BLaER1 (cell line): ENCODE measurements at regions not wholly inside any gene's neighbourhood (a gene's known extent, or its start where the extent isn't known, plus 50 kb on each side); places are given as distances from the start of the nearest gene placed in this dataset.

ENCODE experiments used
- H3K27ac ChIP-seq: shearing (Covaris generic); formaldehyde crosslinking; 2 replicates; pipeline ENCODE4 v1.8.1; 2022
- H3K27me3 ChIP-seq: shearing (Covaris generic); formaldehyde crosslinking; 2 replicates; pipeline ENCODE4 v1.8.1; 2022
- H3K36me3 ChIP-seq: shearing (Covaris generic); formaldehyde crosslinking; 2 replicates; pipeline ENCODE4 v1.8.1; 2022
- H3K4me1 ChIP-seq: shearing (Covaris generic); formaldehyde crosslinking; 2 replicates; pipeline ENCODE4 v1.8.1; 2022
- H3K4me2 ChIP-seq: shearing (Covaris generic); formaldehyde crosslinking; 2 replicates; pipeline ENCODE4 v1.8.1; 2022
- H3K4me3 ChIP-seq: shearing (Covaris generic); formaldehyde crosslinking; 2 replicates; pipeline ENCODE4 v1.8.1; 2022
- H3K9ac ChIP-seq: shearing (Covaris generic); formaldehyde crosslinking; 2 replicates; pipeline ENCODE4 v1.8.1; 2022
- H3K9me3 ChIP-seq: shearing (Covaris generic); formaldehyde crosslinking; 2 replicates; pipeline ENCODE4 v1.8.1; 2022
- H4K20me1 ChIP-seq: shearing (Covaris generic); formaldehyde crosslinking; 2 replicates; pipeline ENCODE4 v1.8.1; 2022
- Cebpa-rat ChIP-seq: shearing (Covaris generic); IDR thresholded peaks from 2 replicates; pipeline ENCODE4 v1.8.1; 2022

DNA sequence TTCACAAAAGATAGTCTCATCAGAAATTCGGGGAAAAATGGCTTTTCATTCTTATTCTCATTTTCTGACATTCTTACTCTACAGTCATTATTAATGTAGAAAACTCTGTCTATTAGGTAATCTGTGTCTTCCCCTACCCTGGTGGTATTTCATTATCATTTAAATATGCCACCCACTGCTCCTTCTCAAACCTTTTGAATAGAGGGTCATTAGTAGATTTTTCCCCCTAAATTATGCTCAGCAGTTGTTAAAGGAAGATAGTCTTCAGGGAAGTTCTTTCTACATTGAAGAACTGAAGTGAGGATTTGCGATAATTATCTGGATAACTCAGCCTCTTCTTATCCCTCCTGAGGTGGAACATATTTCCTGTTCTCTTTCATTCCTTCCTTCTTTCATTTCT lies 989.5 kb upstream of the RBFOX1 start:
- no peaks in the 10 kb centered on the region for H3K36me3 ChIP-seq
- H3K9ac ChIP-seq = no peak overlapping the region
- no peaks in the 10 kb centered on the region for H4K20me1 ChIP-seq
- no peak overlapping the region for H3K27ac ChIP-seq
- H3K4me2 ChIP-seq = no peak overlapping the region
- TF ChIP-seq Cebpa-rat = no peak
- H3K9me3 ChIP-seq = peaks cover 5% of the 10 kb centered on the region
- H3K4me1 ChIP-seq = no peaks in the 10 kb centered on the region
- H3K27me3 ChIP-seq = no peaks in the 10 kb centered on the region
- no peak overlapping the region for H3K4me3 ChIP-seq

DNA sequence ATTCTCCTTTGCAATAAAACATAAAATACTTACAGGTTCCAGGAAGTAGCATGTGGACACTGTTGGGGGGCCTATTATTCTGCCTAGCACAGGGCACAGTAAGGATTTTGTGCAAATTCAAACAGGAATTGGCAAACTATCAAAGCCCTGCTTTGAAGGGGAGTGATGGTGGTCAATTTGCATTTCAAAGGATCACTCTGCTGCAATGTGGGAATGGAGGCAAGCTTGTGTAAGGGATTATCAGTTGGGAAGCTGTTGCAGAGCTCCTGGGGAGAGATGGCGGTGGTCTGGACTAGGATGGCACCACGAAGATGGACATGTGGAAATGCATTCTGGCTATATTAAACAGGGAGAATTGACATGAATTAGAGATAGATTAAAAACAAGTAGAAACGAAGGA lies 990.7 kb upstream of the RBFOX1 start:
- Histone ChIP-seq H3K4me1 (no peaks in the 10 kb centered on the region), H3K36me3 (no peaks in the 10 kb centered on the region), H4K20me1 (no peaks in the 10 kb centered on the region), H3K27me3 (no peaks in the 10 kb centered on the region), H3K4me3 (no peak overlapping the region), H3K4me2 (no peak overlapping the region), H3K9me3 (peaks cover 5% of the 10 kb centered on the region), H3K9ac (no peak overlapping the region), H3K27ac (no peak overlapping the region)
- no peak for TF ChIP-seq Cebpa-rat

DNA sequence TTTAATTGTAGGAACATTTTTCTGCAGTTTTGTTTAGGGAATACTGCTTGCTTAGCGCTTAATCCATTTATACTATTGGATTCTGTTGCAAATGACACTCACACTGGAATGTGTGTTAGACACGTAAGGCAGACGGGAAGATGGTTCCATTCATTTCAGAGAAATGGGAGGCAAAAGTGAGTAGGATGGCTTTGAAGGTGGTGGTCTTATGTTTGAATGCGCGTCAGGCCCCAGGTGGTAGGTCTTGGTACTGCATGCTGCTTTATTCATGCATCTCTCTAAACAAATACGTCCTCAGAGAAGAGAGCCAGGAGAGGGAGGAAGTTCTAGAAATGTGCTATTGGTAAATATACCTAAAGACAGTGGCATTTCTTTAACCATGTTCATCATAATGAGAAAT lies 997.6 kb upstream of the RBFOX1 start:
- no peak overlapping the region for H3K27ac ChIP-seq
- no peak overlapping the region for H3K9ac ChIP-seq
- H3K4me2 ChIP-seq = no peak overlapping the region
- TF ChIP-seq Cebpa-rat = no peak
- no peaks in the 10 kb centered on the region for H3K27me3 ChIP-seq
- H3K4me1 ChIP-seq = no peaks in the 10 kb centered on the region
- no peak overlapping the region for H3K4me3 ChIP-seq
- no peaks in the 10 kb centered on the region for H4K20me1 ChIP-seq
- H3K9me3 ChIP-seq = no peaks in the 10 kb centered on the region
- no peaks in the 10 kb centered on the region for H3K36me3 ChIP-seq

DNA sequence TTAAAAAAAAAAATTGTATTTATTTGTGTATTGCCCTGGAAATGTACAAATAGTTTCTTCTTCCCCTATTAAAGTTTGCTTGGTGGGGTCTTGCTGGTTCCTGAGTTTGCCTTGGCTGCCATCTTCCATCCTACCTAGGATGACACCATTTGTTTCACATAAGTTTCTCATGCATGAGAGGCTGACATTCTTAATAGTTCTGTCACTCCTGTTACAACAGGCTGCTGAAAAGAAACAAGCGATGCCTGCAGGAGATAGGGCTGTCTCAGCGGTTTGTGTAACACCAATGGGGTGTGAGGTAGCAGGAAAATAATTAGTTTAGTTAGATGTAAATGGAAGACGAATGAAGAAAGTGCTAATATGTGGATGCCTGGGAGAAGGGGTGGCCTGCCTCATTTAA lies 1000.9 kb upstream of the RBFOX1 start:
- Histone ChIP-seq H3K27ac (no peak overlapping the region), H3K4me3 (no peak overlapping the region), H3K4me1 (no peaks in the 10 kb centered on the region), H3K36me3 (no peaks in the 10 kb centered on the region), H3K9me3 (no peaks in the 10 kb centered on the region), H3K4me2 (no peak overlapping the region), H3K27me3 (no peaks in the 10 kb centered on the region), H4K20me1 (no peaks in the 10 kb centered on the region), H3K9ac (no peak overlapping the region)
- TF ChIP-seq Cebpa-rat = no peak

DNA sequence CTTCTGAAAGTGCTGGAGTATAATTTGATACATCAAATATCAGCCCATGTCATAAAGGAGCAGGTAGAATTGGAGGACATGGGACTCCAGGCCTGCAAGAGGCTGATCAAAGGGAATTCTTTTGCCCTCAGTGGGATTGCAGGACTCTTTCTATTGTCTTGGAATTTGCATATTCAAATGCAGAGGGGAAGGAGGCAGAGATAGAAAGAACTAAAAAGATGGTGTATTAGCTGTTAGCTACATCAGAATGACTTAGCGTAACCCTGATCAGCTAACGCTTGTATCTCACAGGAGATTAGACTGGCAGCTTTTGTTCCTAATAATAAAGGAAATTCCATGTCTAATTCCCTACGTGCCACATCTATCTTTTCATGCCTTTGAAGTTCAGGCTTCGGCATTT lies 1014.7 kb upstream of the RBFOX1 start:
- H3K4me2 ChIP-seq = no peak overlapping the region
- no peak overlapping the region for H3K4me3 ChIP-seq
- H4K20me1 ChIP-seq = no peaks in the 10 kb centered on the region
- no peaks in the 10 kb centered on the region for H3K9me3 ChIP-seq
- no peaks in the 10 kb centered on the region for H3K27me3 ChIP-seq
- no peak for TF ChIP-seq Cebpa-rat
- no peak overlapping the region for H3K9ac ChIP-seq
- H3K27ac ChIP-seq = no peak overlapping the region
- H3K36me3 ChIP-seq = no peaks in the 10 kb centered on the region
- no peaks in the 10 kb centered on the region for H3K4me1 ChIP-seq

DNA sequence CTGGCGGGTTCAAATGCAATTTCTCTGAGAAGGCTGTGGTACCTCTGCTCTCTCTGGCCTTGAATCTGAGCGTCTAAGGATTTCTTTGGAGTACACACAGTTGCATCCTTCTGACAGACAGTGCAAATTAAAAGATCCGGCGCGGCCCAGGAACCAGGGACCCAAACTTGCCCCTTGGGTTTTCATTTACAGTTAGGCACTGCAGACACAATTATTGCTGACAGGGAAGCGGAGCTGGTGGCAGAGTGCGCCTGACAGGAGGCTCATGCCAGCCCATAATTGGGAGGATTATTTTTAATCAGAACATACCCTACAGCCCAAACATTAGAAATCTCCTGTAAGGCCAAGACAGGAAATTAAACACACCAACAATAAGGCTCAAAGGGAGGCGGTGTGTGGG lies 1023.4 kb upstream of the RBFOX1 start:
- H3K4me1 ChIP-seq = peaks cover 6% of the 10 kb centered on the region; the same call in 1 of the 2 replicates
- no peaks in the 10 kb centered on the region for H4K20me1 ChIP-seq
- no peak overlapping the region for H3K9ac ChIP-seq
- no peak overlapping the region for H3K4me3 ChIP-seq
- no peaks in the 10 kb centered on the region for H3K9me3 ChIP-seq
- H3K4me2 ChIP-seq = no peak overlapping the region
- no peaks in the 10 kb centered on the region for H3K36me3 ChIP-seq
- no peak for TF ChIP-seq Cebpa-rat
- H3K27ac ChIP-seq = no peak overlapping the region
- no peaks in the 10 kb centered on the region for H3K27me3 ChIP-seq

DNA sequence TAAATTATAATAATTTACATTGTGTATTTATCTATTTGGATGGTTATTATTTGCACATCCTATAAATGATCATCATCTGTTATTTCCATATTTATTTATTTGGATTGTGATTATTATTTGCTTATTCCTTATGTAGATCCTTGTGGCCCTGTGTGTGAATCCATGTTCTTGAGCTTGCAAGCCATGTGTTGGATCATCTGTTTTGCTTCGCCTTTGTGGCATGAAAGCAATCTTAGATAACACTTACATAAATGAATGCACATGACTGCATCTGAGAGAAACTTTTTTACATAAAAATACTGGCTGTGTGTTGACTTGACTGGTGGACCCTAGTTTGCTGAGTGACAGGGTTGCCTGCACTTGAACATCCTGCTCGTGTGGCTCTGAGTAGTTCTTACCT lies 1024.5 kb upstream of the RBFOX1 start:
- H3K9ac ChIP-seq = no peak overlapping the region
- no peaks in the 10 kb centered on the region for H3K9me3 ChIP-seq
- no peak overlapping the region for H3K4me3 ChIP-seq
- H3K36me3 ChIP-seq = no peaks in the 10 kb centered on the region
- H3K27me3 ChIP-seq = no peaks in the 10 kb centered on the region
- no peak for TF ChIP-seq Cebpa-rat
- H3K27ac ChIP-seq = no peak overlapping the region
- peaks cover 6% of the 10 kb centered on the region; the same call in 1 of the 2 replicates for H3K4me1 ChIP-seq
- H4K20me1 ChIP-seq = no peaks in the 10 kb centered on the region
- H3K4me2 ChIP-seq = no peak overlapping the region

DNA sequence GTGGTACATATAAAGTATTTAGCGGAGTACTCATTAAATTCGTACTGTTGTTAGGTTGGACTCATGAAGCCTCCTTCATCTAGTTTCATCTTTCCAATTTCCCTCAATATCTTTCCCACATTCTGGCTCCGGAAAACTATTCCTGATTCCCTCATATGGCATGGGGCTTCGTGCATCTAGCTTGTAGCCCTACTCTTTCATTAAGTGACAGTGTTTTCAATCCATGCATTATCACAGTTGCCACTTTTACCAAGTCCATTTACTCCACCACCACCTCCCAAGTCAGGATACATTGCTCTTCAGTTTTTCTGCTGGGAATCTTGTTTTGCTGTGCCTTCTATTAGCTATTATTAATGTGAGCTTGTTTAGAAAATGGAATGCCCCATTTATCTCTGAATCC lies 1032.1 kb upstream of the RBFOX1 start:
- Histone ChIP-seq H3K9ac (no peak overlapping the region), H3K27ac (no peak overlapping the region), H4K20me1 (no peaks in the 10 kb centered on the region), H3K4me1 (no peaks in the 10 kb centered on the region), H3K27me3 (no peaks in the 10 kb centered on the region), H3K36me3 (no peaks in the 10 kb centered on the region), H3K4me2 (no peak overlapping the region), H3K4me3 (no peak overlapping the region), H3K9me3 (peaks cover 6% of the 10 kb centered on the region; the same call in 1 of the 2 replicates)
- no peak for TF ChIP-seq Cebpa-rat

DNA sequence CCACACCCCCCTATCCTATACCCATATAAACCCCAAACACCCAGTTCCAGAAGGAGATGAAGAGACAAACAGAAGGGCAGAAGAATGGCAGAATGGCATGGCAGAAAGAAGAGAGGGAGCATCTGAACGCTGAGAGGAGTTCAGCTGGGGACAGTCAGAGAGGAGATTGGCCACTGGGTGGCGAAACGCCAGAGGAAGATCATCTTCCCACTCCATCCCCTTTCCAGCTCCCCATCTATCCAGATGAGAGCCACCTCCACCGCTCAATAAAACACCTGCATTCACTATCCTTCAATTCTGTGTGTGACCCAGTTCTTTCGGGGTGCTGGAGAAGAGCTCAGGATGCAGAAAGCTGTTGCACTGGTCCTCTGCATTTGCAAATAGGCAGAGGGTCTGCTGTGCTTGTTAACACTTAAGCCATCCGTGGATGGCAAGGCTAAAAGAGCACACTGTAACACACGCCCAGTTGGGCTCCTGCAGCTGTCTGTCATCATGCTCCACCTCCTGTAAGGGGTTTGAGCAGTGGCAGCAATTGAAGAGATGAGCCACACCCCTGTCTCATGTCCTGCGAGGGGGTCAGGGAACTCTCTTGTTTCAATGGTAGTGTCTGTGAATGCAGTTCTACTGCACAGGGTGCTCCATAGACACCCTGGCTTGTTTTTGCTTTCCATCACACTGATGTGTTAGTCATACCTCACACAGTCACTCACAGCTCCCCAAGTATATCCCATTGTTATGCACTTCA lies 1034.8 kb upstream of the RBFOX1 start:
- Histone ChIP-seq H3K27ac (no peak overlapping the region), H3K36me3 (no peaks in the 10 kb centered on the region), H3K4me1 (no peaks in the 10 kb centered on the region), H4K20me1 (no peaks in the 10 kb centered on the region), H3K4me3 (no peak overlapping the region), H3K4me2 (no peak overlapping the region), H3K27me3 (no peaks in the 10 kb centered on the region), H3K9ac (no peak overlapping the region), H3K9me3 (peaks cover 6% of the 10 kb centered on the region; the same call in 1 of the 2 replicates)
- no peak for TF ChIP-seq Cebpa-rat

DNA sequence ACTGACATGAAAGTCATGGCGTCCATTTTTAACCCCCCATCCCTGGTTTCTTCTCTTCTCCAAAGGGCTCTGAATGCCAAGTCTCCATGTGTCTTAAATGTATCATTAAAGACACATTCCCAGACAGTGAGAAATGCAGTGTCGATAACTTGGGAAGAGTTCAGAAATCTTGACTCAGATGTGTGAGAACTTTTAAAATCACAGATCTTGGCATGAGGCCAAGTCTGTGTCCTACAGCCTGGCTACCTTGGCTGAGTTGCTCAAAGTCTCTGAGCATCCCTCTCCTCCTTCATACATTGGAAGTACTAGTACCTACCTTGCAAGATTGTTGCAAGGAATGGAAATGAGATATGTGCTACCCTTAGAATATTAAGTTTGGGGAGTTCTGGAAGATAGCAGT lies 1046.5 kb upstream of the RBFOX1 start:
- Histone ChIP-seq H3K4me3 (no peak overlapping the region), H3K27me3 (no peaks in the 10 kb centered on the region), H3K36me3 (no peaks in the 10 kb centered on the region), H4K20me1 (no peaks in the 10 kb centered on the region), H3K4me2 (no peak overlapping the region), H3K27ac (no peak overlapping the region), H3K9me3 (no peaks in the 10 kb centered on the region), H3K9ac (no peak overlapping the region), H3K4me1 (no peaks in the 10 kb centered on the region)
- TF ChIP-seq Cebpa-rat = no peak

DNA sequence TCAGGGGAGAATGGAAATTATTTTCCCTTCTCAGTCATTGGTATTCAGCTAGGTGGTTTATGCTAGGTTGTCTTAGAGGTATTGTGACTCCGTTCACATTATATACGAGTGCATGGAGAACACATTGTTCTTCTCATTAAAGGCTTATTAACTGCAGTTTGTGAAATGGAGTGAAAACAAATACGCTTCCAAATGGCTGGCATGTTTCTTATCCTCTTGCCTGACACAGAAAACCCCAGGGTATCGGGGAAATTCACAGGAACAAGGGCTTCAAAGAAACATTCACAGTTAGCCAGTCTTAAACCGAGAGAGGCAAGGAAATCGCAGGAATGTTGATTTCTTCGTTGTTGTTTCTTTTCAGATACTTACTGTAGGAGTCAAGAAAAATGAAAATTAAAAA lies 1047.9 kb upstream of the RBFOX1 start:
- Histone ChIP-seq H3K9me3 (no peaks in the 10 kb centered on the region), H4K20me1 (no peaks in the 10 kb centered on the region), H3K4me2 (no peak overlapping the region), H3K4me1 (no peaks in the 10 kb centered on the region), H3K36me3 (no peaks in the 10 kb centered on the region), H3K9ac (no peak overlapping the region), H3K4me3 (no peak overlapping the region), H3K27me3 (no peaks in the 10 kb centered on the region), H3K27ac (no peak overlapping the region)
- TF ChIP-seq Cebpa-rat = no peak
